Right atrium auricular region (tissue), 2 donors: ENCODE measurements at regions not wholly inside any gene's neighbourhood (a gene's known extent, or its start where the extent isn't known, plus 50 kb on each side); places are given as distances from the start of the nearest gene placed in this dataset.

Experiments
- DNase-seq: peaks from one replicate; pipeline ENCODE4 v3.0.0-alpha.2; 2019; ENCODE audit warnings: low spot score
- H3K27ac ChIP-seq, 2 donors: fragments of 200-600 bp; sonication (generic); 1 replicate in 1 of 2; 2 replicates in 1 of 2; pipeline ENCODE4 v1.5.1; 2016 to 2019
- H3K27me3 ChIP-seq, 2 donors: fragments of 200-600 bp; sonication (generic); one replicate each; pipeline versions ENCODE4 v1.5.1 to v1.6.0; 2017 to 2019
- H3K36me3 ChIP-seq: fragments of 200-600 bp; sonication (generic); one replicate; pipeline ENCODE4 v1.5.1; 2016
- H3K4me1 ChIP-seq, 2 donors: fragments of 200-600 bp; sonication (generic); one replicate each; pipeline versions ENCODE4 v1.5.1 to v1.6.0; 2017 to 2019
- H3K4me3 ChIP-seq, 2 donors: fragments of 200-600 bp; sonication (generic); 1 replicate in 1 of 2; 2 replicates in 1 of 2; pipeline ENCODE4 v1.5.1; 2017 to 2019; ENCODE audit warnings: mild to moderate bottlenecking in 1 of 2, moderate library complexity in 1 of 2
- H3K9me3 ChIP-seq, 2 donors: fragments of 200-600 bp; sonication (generic); one replicate each; pipeline ENCODE4 v1.5.1; 2019
- CTCF ChIP-seq, 2 donors: fragments of 200-600 bp; sonication (generic); IDR thresholded peaks; one replicate each; pipeline ENCODE4 v1.5.1; 2019; ENCODE audit warnings: antibody characterized with exemption in 2 of 2

DNA sequence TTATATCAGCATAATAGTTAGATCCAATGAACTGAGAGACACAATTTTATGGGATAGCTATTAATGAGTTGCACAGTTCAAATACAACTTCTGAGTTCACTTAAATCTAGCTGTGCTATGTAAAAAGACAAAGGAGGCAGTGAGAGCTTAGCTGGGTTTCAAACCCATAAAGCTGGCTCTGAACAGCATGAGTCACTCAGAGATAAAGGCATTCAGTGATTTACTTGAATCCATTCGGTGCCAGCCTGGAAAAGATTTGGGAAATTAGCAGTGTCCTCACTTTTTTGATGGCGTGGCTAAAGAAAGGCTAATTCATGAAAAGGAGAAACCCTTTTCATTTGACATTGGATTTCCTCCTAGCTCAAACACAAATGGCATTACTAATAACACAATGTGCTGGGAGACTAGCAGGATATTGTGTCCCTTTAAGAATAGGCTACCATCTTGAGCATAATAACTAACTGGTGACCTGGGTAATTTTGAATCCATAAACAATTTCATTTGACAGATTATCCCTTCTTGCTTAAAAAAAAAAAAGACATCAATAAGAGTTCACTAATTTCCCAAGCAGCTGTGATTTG, 98.4 kb upstream of the NEUROD1 start:
- Histone ChIP-seq H3K4me3 (no peak overlapping the region), H3K27ac (no peak overlapping the region), H3K9me3 (no peaks in the 10 kb centered on the region), H3K4me1 (peaks cover 0 to 7% of the 10 kb centered on the region in 2 donors), H3K27me3 (no peaks in the 10 kb centered on the region), H3K36me3 (no peaks in the 10 kb centered on the region)
- TF ChIP-seq CTCF (IDR thresholded peaks at IDR 0.05), result no peak
- DNase-seq, result no peak

DNA sequence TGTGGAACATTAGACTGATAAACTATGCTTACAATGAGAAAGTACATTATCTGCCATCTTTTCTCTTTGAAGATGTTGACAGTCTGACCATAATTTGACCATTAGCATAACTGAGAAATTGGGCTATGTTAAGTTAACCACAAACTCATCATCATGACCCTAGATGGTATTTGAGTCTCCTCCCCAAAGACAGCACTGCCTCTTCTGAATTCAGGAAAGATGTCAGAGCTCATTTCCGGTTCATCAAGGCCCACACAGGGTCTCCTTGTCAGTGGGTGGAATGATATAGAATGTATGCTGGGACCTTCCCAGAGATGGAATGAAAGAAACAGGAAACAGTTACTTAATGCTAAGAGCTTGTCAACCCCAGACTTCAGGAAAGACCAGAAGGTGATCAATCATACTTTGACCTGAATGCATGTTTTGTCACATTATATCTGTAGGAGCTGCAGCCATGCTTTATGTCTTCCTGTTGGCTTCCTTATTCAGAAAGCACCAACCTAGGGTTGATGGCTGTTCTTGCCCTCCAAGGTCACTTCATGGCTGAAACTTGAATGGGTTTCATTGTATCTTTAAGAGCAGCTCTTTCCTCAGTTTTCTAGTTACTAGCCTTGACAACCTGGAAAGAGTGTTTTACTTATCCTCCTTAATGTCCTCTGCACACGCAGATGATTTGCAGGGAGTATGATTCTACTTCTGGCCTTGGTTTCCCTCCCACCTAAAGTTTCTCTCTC, 99.1 kb upstream of the NEUROD1 start:
- H3K36me3 ChIP-seq, result no peaks in the 10 kb centered on the region
- no peak overlapping the region for H3K27ac ChIP-seq
- H3K4me3 ChIP-seq, result no peak overlapping the region
- no peaks in the 10 kb centered on the region for H3K27me3 ChIP-seq
- peaks cover 0 to 7% of the 10 kb centered on the region in 2 donors for H3K4me1 ChIP-seq
- DNase-seq, result no peak
- no peaks in the 10 kb centered on the region for H3K9me3 ChIP-seq
- TF ChIP-seq CTCF (IDR thresholded peaks at IDR 0.05), result no peak

DNA sequence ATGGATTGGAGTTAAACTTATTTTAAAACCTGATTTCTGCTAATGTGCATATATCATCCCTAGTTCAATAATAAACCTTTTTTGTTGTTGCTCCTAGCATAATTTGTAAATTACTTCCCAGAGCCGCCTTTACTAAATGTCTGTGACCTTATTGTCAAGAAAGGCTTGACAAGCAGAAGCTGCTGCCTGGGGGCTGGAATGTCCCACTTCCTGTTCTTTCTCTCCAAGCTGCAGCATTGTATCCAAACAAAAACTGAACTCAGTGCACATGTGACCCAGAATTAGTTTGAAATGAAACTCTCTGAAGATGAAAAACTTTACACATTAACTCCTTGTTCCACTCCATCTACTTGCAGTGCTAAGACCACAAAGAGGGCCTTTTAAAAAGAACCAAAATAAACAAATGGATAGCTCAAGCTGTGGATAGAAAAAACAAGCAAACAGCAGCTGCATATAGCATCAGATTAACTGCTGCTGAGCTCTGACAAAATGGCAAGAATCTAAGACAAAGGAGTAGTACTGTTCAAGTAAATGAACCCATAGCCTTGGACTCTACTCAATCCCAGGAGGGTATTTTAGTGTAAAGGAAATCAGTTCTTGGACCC, 99.8 kb upstream of the NEUROD1 start:
- TF ChIP-seq CTCF (IDR thresholded peaks at IDR 0.05), result no peak
- peaks cover 0 to 7% of the 10 kb centered on the region in 2 donors for H3K4me1 ChIP-seq
- no peak for DNase-seq
- no peaks in the 10 kb centered on the region for H3K36me3 ChIP-seq
- H3K9me3 ChIP-seq, result no peaks in the 10 kb centered on the region
- H3K27ac ChIP-seq, result no peak overlapping the region
- H3K4me3 ChIP-seq, result no peak overlapping the region
- H3K27me3 ChIP-seq, result no peaks in the 10 kb centered on the region

DNA sequence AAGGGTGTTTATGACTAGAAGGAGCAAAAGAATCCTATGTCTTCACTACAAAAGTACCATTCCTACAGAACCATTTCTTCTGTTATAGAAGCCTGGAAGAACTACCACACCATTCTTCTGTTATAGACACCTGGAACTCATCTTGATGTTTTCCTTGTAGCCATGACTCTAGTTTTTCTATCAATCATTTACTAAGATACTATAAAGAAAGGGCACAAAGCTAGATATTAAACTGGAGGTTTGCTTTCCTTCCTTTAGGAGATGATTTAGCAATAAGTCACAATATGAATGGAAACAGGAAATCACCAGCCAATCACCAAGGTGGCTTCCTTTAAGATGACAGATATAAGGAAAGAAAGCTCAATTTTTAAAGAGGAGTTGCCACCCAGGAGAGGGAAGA, 100.3 kb upstream of the NEUROD1 start:
- H3K27ac ChIP-seq, result no peak overlapping the region
- no peak overlapping the region for H3K4me3 ChIP-seq
- DNase-seq, result no peak
- no peaks in the 10 kb centered on the region for H3K27me3 ChIP-seq
- H3K36me3 ChIP-seq, result no peaks in the 10 kb centered on the region
- peaks cover 0 to 7% of the 10 kb centered on the region in 2 donors for H3K4me1 ChIP-seq
- H3K9me3 ChIP-seq, result no peaks in the 10 kb centered on the region
- TF ChIP-seq CTCF (IDR thresholded peaks at IDR 0.05), result no peak

DNA sequence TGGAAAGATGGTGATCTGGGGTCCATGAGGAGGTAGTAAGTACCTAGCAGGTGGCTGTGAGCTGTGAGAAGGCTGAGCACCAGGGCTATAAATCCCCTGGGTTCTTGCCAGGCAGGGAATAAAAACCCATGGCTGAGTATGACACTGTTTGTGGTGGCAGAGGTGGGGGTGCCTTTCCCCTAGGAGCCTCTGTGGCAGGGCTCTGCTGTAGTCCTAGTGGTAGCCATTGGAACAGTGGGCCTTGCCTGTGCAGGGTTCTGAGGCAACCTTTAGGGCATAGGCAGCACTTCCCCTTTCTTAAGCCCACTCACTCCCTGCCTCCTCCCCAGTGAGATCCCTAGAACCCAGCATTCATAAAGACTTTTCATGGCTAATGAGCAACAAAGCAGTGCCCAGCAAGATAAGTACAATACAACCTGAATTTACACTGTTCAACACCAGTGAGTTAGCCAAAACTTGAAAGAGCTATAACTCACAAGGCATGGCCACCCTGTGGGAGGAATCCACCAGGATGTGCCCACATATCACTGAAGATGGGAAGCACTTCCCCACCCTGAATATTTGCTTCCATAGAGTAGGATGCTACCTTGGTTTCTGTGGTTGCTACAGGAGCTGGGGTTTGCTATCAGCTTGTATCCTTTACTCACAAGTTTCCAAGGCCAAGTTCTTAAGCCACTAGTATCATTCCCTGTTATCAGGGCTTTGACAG, 100.9 kb upstream of the NEUROD1 start:
- TF ChIP-seq CTCF (IDR thresholded peaks at IDR 0.05), result no peak
- H3K36me3 ChIP-seq, result no peaks in the 10 kb centered on the region

More for the DNA sequence above, 100.9 kb upstream of the NEUROD1 start:
- Histone ChIP-seq H3K4me1 (peaks cover 0 to 7% of the 10 kb centered on the region in 2 donors), H3K27me3 (no peaks in the 10 kb centered on the region), H3K27ac (no peak overlapping the region), H3K4me3 (no peak overlapping the region), H3K9me3 (no peaks in the 10 kb centered on the region)
- no peak for DNase-seq
